H1 (cell line): ENCODE measurements at regions not wholly inside any gene's neighbourhood (a gene's known extent, or its start where the extent isn't known, plus 50 kb on each side); places are given as distances from the start of the nearest gene placed in this dataset.

Experiments
- CTCF ChIA-PET: fragments of 300-600 bp; sonication (Branson Sonifier 250); formaldehyde crosslinking; loops from one replicate; lab custom pipeline; 2021; ENCODE audit not compliant: partially characterized antibody; lab: Charles Lee
- POLR2A ChIA-PET: fragments of 300-600 bp; sonication (Branson Sonifier 250); formaldehyde crosslinking; loops from one replicate; lab custom pipeline; 2021; ENCODE audit warnings: inconsistent platforms; ENCODE audit not compliant: partially characterized antibody; lab: Charles Lee
- DNase-seq, 2 experiments: peaks; one replicate each; pipeline versions ENCODE4 v3.0.0 to v3.0.0-alpha.2; 2010 to 2022; ENCODE audit warnings: low spot score in 2 of 2, low read depth in 1 of 2, mixed read lengths in 1 of 2
- FAIRE-seq: peaks from 2 replicates; lab custom pipeline; 2011; peaks lifted over from hg19 to GRCh38; lab: Jason Lieb, UNC
- H2AFZ ChIP-seq: 2 replicates; pipeline ENCODE4 v1.8.1; 2012; ENCODE audit warnings: low read length, inconsistent platforms
- H2AK5ac ChIP-seq: 2 replicates; pipeline ENCODE4 v1.6.1; 2013; ENCODE audit warnings: low read depth, low read length
- H2BK120ac ChIP-seq: replicated peaks from 2 replicates; pipeline ENCODE3; 2013; ENCODE audit warnings: low read depth, low read length, inconsistent platforms
- H2BK12ac ChIP-seq: 2 replicates; pipeline ENCODE4 v1.6.1; 2013; ENCODE audit warnings: low read depth, low read length
- H2BK15ac ChIP-seq: 2 replicates; pipeline ENCODE4 v1.6.1; 2013; ENCODE audit warnings: low read length
- H2BK20ac ChIP-seq: 2 replicates; pipeline ENCODE4 v1.6.1; 2013; ENCODE audit warnings: low read length
- H2BK5ac ChIP-seq: 2 replicates; pipeline ENCODE4 v1.6.1; 2013; ENCODE audit warnings: low read depth, low read length
- H3K14ac ChIP-seq: 2 replicates; pipeline ENCODE4 v1.6.1; 2013; ENCODE audit warnings: inconsistent platforms; ENCODE audit not compliant: insufficient read length
- H3K18ac ChIP-seq: 2 replicates; pipeline ENCODE4 v1.6.1; 2013; ENCODE audit warnings: low read length; ENCODE audit errors: extremely low read depth
- H3K23ac ChIP-seq: 2 replicates; pipeline ENCODE4 v1.6.1; 2013; ENCODE audit warnings: inconsistent platforms; ENCODE audit not compliant: insufficient read length
- H3K23me2 ChIP-seq: 2 replicates; pipeline ENCODE4 v1.6.1; 2013; ENCODE audit warnings: low read depth, low read length
- H3K27ac ChIP-seq: 2 replicates; pipeline ENCODE4 v1.6.1; 2011; ENCODE audit warnings: low read depth, low read length, inconsistent platforms
- H3K27me3 ChIP-seq, 4 experiments: replicated peaks in 1 of 4; 1 replicate in 1 of 4; 2 replicates in 3 of 4; pipeline versions ENCODE4 v1.6.1 to v1.8.1; 2011 to 2013; ENCODE audit warnings: low read length in 3 of 4, mild to moderate bottlenecking in 3 of 4, inconsistent platforms in 2 of 4, mixed read lengths in 2 of 4, moderate library complexity in 1 of 4; ENCODE audit not compliant: control insufficient read depth in 3 of 4, insufficient read depth in 3 of 4; ENCODE audit errors: extremely low read depth in 1 of 4
- H3K36me3 ChIP-seq, 4 experiments: 2 replicates each; pipeline versions ENCODE4 v1.6.1 to v1.8.1; 2011 to 2013; ENCODE audit warnings: mild to moderate bottlenecking in 4 of 4, low read length in 3 of 4, moderate library complexity in 2 of 4, control low read depth in 1 of 4, inconsistent platforms in 1 of 4; ENCODE audit not compliant: insufficient read depth in 4 of 4, control insufficient read depth in 2 of 4
- H3K4ac ChIP-seq: replicated peaks from 2 replicates; pipeline ENCODE3; 2013; ENCODE audit warnings: low read length, low read depth, mixed read lengths, inconsistent platforms; ENCODE audit not compliant: insufficient read length
- H3K4me1 ChIP-seq, 4 experiments: replicated peaks in 1 of 4; 1 replicate in 1 of 4; 2 replicates in 3 of 4; pipeline versions ENCODE4 v1.6.1 to v1.8.1; 2011 to 2013; ENCODE audit warnings: low read length in 3 of 4, inconsistent platforms in 2 of 4, mixed read lengths in 1 of 4; ENCODE audit not compliant: insufficient read depth in 4 of 4, control insufficient read depth in 3 of 4
- H3K4me2 ChIP-seq, 2 experiments: 2 replicates each; pipeline versions ENCODE4 v1.6.1 to v1.8.1; 2011 to 2013; ENCODE audit warnings: low read depth in 2 of 2, low read length in 2 of 2, control low read depth in 1 of 2, inconsistent platforms in 1 of 2, mild to moderate bottlenecking in 1 of 2; ENCODE audit not compliant: insufficient read depth in 1 of 2
- H3K4me3 ChIP-seq, 4 experiments: fragments of 200-600, 300-600 bp in 1 of 4; sonication (generic), shearing (Covaris generic), sonication (Bioruptor Twin) in 1 of 4; 2 replicates each; pipeline versions ENCODE4 v1.5.1 to v1.8.1; 2011 to 2016; ENCODE audit warnings: low read length in 4 of 4, low read depth in 3 of 4, control low read depth in 2 of 4, inconsistent platforms in 2 of 4, mild to moderate bottlenecking in 2 of 4, mixed read lengths in 1 of 4, moderate library complexity in 1 of 4; ENCODE audit not compliant: insufficient read depth in 2 of 4; ENCODE audit errors: extremely low read depth in 1 of 4
- H3K56ac ChIP-seq: replicated peaks from 2 replicates; pipeline ENCODE3; 2013; ENCODE audit warnings: low read depth, mild to moderate bottlenecking, mixed read lengths, low read length, inconsistent platforms; ENCODE audit not compliant: insufficient read length
- H3K79me1 ChIP-seq: 2 replicates; pipeline ENCODE4 v1.6.1; 2013; ENCODE audit warnings: low read depth, low read length, control low read depth
- H3K79me2 ChIP-seq, 2 experiments: 2 replicates each; pipeline versions ENCODE4 v1.6.1 to v1.8.1; 2012 to 2013; ENCODE audit warnings: low read length in 2 of 2, mild to moderate bottlenecking in 2 of 2, inconsistent platforms in 1 of 2; ENCODE audit not compliant: insufficient read depth in 2 of 2, control insufficient read depth in 1 of 2
- H3K9ac ChIP-seq, 4 experiments: replicated peaks in 1 of 4; 1 replicate in 1 of 4; 2 replicates in 3 of 4; pipeline versions ENCODE4 v1.6.1 to v1.8.1; 2011 to 2013; ENCODE audit warnings: low read depth in 3 of 4, low read length in 3 of 4, control low read depth in 2 of 4, mild to moderate bottlenecking in 2 of 4, moderate library complexity in 2 of 4, inconsistent platforms in 1 of 4; ENCODE audit errors: extremely low read depth in 1 of 4
- H3K9me3 ChIP-seq, 2 experiments: 2 replicates each; pipeline versions ENCODE4 v1.6.1 to v1.8.1; 2012 to 2013; ENCODE audit warnings: mild to moderate bottlenecking in 2 of 2, moderate library complexity in 2 of 2, control low read depth in 1 of 2, inconsistent platforms in 1 of 2, low read depth in 1 of 2, low read length in 1 of 2, mixed read lengths in 1 of 2; ENCODE audit not compliant: insufficient read depth in 2 of 2
- H4K20me1 ChIP-seq, 2 experiments: replicated peaks in 1 of 2; 2 replicates each; pipeline versions ENCODE3 to v1.8.1; 2011 to 2013; ENCODE audit warnings: inconsistent platforms in 2 of 2, low read length in 2 of 2, mild to moderate bottlenecking in 1 of 2; ENCODE audit not compliant: insufficient read depth in 2 of 2, control insufficient read depth in 1 of 2
- H4K5ac ChIP-seq: 2 replicates; pipeline ENCODE4 v1.6.1; 2013; ENCODE audit warnings: low read length, low read depth, mixed read lengths, inconsistent platforms; ENCODE audit not compliant: insufficient read length
- H4K8ac ChIP-seq: 2 replicates; pipeline ENCODE4 v1.8.0; 2013; ENCODE audit warnings: mild to moderate bottlenecking, moderate library complexity, low read length, inconsistent platforms; ENCODE audit not compliant: insufficient read depth; ENCODE audit errors: extremely low read depth
- H4K91ac ChIP-seq: replicated peaks from 2 replicates; pipeline ENCODE3; 2013; ENCODE audit warnings: low read length, mixed read lengths, inconsistent platforms; ENCODE audit not compliant: insufficient read length
- CTBP2 ChIP-seq: IDR thresholded peaks from 2 replicates; pipeline ENCODE4 v1.7.0; 2011; ENCODE audit warnings: borderline replicate concordance, mild to moderate bottlenecking, moderate library complexity, mixed read lengths, low read length; ENCODE audit not compliant: insufficient read depth, insufficient read length
- GABPA ChIP-seq: IDR thresholded peaks from 2 replicates; pipeline ENCODE4 v1.6.1; 2011; ENCODE audit warnings: mild to moderate bottlenecking, low read length, moderate library complexity, borderline replicate concordance; ENCODE audit not compliant: insufficient read depth
- HDAC2 ChIP-seq, 2 experiments: fragments of 300-600 bp in 1 of 2; sonication (generic) in 1 of 2; IDR thresholded peaks; 2 replicates each; pipeline ENCODE4 v1.6.1; 2011 to 2012; ENCODE audit warnings: low read depth in 2 of 2, low read length in 2 of 2, mild to moderate bottlenecking in 2 of 2, moderate library complexity in 2 of 2, borderline replicate concordance in 1 of 2, inconsistent platforms in 1 of 2
- KDM5A ChIP-seq: fragments of 200-600 bp; IDR thresholded peaks from 2 replicates; pipeline ENCODE4 v1.7.1; 2012; ENCODE audit warnings: mild to moderate bottlenecking, low read length, inconsistent platforms, mixed read lengths
- MAFK ChIP-seq: IDR thresholded peaks from 2 replicates; pipeline ENCODE4 v1.6.1; 2012; ENCODE audit warnings: low read depth, mild to moderate bottlenecking, improper control_type of control experiment, low read length
- NRF1 ChIP-seq: IDR thresholded peaks from 2 replicates; pipeline ENCODE4 v1.6.1; 2011; ENCODE audit warnings: mild to moderate bottlenecking, low read depth, low read length, improper control_type of control experiment
- SRF ChIP-seq: IDR thresholded peaks from 2 replicates; pipeline ENCODE4 v1.6.1; 2011; ENCODE audit warnings: mild to moderate bottlenecking, low read depth, low read length, moderate library complexity
- WGBS, 2 experiments: shearing (Covaris generic) in 1 of 2; methylation state at CpG; one replicate each; pipeline versions ENCODE4 v1.1.6 to v1.1.7; 2013 to 2015; ENCODE audit warnings: low lambda C conversion rate in 2 of 2, mixed read lengths in 2 of 2, inconsistent platforms in 1 of 2, low coverage in 1 of 2, missing lambda C conversion rate in 1 of 2; ENCODE audit not compliant: insufficient replicate concordance in 2 of 2, insufficient coverage in 1 of 2, insufficient read length in 1 of 2; ENCODE audit errors: extremely low coverage in 1 of 2, missing lambda C conversion rate in 1 of 2; 5-methylcytosine and 5-hydroxymethylcytosine counted together
- TF ChIP-seq, protein P1 (sequence below): IDR thresholded peaks from 2 replicates; pipeline ENCODE4 v1.6.1; 2012; ENCODE audit warnings: inconsistent platforms
- TF ChIP-seq, protein P2 (sequence below): IDR thresholded peaks from 2 replicates; pipeline ENCODE4 v1.6.1; 2011; ENCODE audit warnings: low read depth, mild to moderate bottlenecking, low read length; ENCODE audit not compliant: insufficient read depth

- no peaks in the 10 kb centered on the region for H3K36me3 ChIP-seq
- FAIRE-seq = no peak
- no peaks in the 10 kb centered on the region for H3K9me3 ChIP-seq
- no peaks in the 10 kb centered on the region for H3K27me3 ChIP-seq
- no peaks in the 10 kb centered on the region for H3K4me1 ChIP-seq
- no peak overlapping the region for H3K4ac ChIP-seq
- no peak overlapping the region for H3K18ac ChIP-seq
- no peak overlapping the region for H2BK120ac ChIP-seq
- no peaks in the 10 kb centered on the region for H4K20me1 ChIP-seq
- no peak overlapping the region for H4K5ac ChIP-seq
- H2BK15ac ChIP-seq = no peak overlapping the region
- no peaks in the 10 kb centered on the region for H3K79me2 ChIP-seq
- no peaks in the 10 kb centered on the region; the same call in 1 of the 2 replicates for H3K23me2 ChIP-seq
- H3K23ac ChIP-seq = no peak overlapping the region
- no peak for DNase-seq
- ChIA-PET POLR2A (interaction anchor here (0.9 kb wide), 1 partner anchor 11 kb away, joined by 4 read pairs; no protein-coding TSS in a partner anchor), CTCF (interaction anchor here (0.9 to 1.2 kb wide), 2 partner anchors 23 to 38 kb away, joined by 3 to 4 read pairs; no protein-coding TSS in a partner anchor)
- no peak overlapping the region for H2AFZ ChIP-seq
- H4K8ac ChIP-seq = no peak overlapping the region
- no peak overlapping the region for H2AK5ac ChIP-seq
- no peak overlapping the region for H2BK5ac ChIP-seq
- no peak overlapping the region for H3K56ac ChIP-seq
- 84% methylated on average over 4 of the region's 4 CpGs; no CpG with 5 or more reads in 1 of the 2 experiments for WGBS, 2 experiments
- no peak overlapping the region for H3K14ac ChIP-seq
- H3K27ac ChIP-seq = no peak overlapping the region
- H4K91ac ChIP-seq = no peak overlapping the region
- H2BK20ac ChIP-seq = no peak overlapping the region
- no peak overlapping the region for H3K4me2 ChIP-seq
- no peaks in the 10 kb centered on the region for H3K79me1 ChIP-seq
- no peak overlapping the region for H3K9ac ChIP-seq
- H3K4me3 ChIP-seq = no peak overlapping the region
- no peak overlapping the region for H2BK12ac ChIP-seq
- TF ChIP-seq HDAC2 (IDR thresholded peaks at IDR 0.05; ENCODE audit: borderline replicate concordance in 1 of 2, low read depth in 2 of 2, low read length in 2 of 2) (no peak), GABPA (no peak), NRF1 (no peak), KDM5A (no peak), SRF (no peak), CTBP2 (no peak), MAFK (no peak)
- TF ChIP-seq, protein P1, sequence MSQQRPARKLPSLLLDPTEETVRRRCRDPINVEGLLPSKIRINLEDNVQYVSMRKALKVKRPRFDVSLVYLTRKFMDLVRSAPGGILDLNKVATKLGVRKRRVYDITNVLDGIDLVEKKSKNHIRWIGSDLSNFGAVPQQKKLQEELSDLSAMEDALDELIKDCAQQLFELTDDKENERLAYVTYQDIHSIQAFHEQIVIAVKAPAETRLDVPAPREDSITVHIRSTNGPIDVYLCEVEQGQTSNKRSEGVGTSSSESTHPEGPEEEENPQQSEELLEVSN = no peak
- TF ChIP-seq, protein P2, sequence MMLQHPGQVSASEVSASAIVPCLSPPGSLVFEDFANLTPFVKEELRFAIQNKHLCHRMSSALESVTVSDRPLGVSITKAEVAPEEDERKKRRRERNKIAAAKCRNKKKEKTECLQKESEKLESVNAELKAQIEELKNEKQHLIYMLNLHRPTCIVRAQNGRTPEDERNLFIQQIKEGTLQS = no peak
These were observed 123.0 kb upstream of the PKDCC start for GRCh38 chr2:41924709-41925408.
